ENCODE measurements at regions not wholly inside any gene's neighbourhood (a gene's known extent, or its start where the extent isn't known, plus 50 kb on each side); places are given as distances from the start of the nearest gene placed in this dataset.

DNA sequence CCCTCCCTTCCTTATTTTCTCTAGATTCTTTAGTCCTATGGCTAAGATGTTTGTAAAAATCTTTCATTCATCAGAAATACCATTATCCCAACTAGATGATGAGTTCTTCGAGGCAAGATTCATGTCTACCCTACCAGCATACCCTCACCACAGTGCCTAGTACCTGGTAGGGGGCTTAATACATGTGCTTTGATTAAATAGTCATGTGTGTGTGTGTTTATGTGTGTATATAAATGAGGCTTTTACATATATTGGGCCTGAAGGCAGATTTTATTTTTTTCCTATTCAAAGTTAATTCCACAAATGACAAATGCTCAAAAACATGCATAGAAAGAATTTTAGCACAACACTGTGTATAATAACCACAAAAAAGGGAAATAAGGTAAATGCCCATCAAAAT, 193.0 kb upstream of the IRX3 start:
- TF ChIP-seq YY1 (IDR thresholded peaks at IDR 0.05; ENCODE audit: insufficient read depth, insufficient read length), result no peak
- no peak for TF ChIP-seq ZNF274 (IDR thresholded peaks at IDR 0.05; ENCODE audit: low read depth, low read length)

Measured in NT2/D1 (cell line).